ENCODE measurements at regions not wholly inside any gene's neighbourhood (a gene's known extent, or its start where the extent isn't known, plus 50 kb on each side); places are given as distances from the start of the nearest gene placed in this dataset.

GRCh38 chr1:8203551-8203950, 114.4 kb upstream of the SLC45A1 start:
- ChIA-PET POLR2A (interaction anchor here (0.5 to 0.9 kb wide), 3 partner anchors 9 to 240 kb away, joined by 3 to 5 read pairs (median 4); no protein-coding TSS in a partner anchor), CTCF (no interaction called here)
- ATAC-seq (no peak), DNase-seq (ENCODE audit: low read depth, low spot score) (no peak)
- Histone ChIP-seq H3K27ac (ENCODE audit: low read length) (peak overlapping the region; percentile 99), H3K4me3 (ENCODE audit: low read depth in 2 of 2, low read length in 2 of 2) (no peak overlapping the region), H3K36me3 (ENCODE audit: control insufficient read depth, insufficient read depth, low read length) (no peaks in the 10 kb centered on the region), H3K27me3 (ENCODE audit: control insufficient read depth, insufficient read depth, low read length) (no peaks in the 10 kb centered on the region), H3K9me3 (ENCODE audit: control insufficient read depth, insufficient read depth, low read depth, low read length) (no peaks in the 10 kb centered on the region), H3K4me1 (ENCODE audit: control insufficient read depth, insufficient read depth, low read length) (peaks cover 47% of the 10 kb centered on the region)
- no peak for TF ChIP-seq CTCF (IDR thresholded peaks at IDR 0.05)
- no peak for TF ChIP-seq REST (IDR thresholded peaks at IDR 0.05; ENCODE audit: insufficient read depth in 1 of 2, low read depth in 2 of 2, low read length in 1 of 2)
- no peak for TF ChIP-seq SIN3A (IDR thresholded peaks at IDR 0.05; ENCODE audit: borderline replicate concordance, insufficient read depth, low read depth, low read length)
- no peak for TF ChIP-seq TCF7L2 (IDR thresholded peaks at IDR 0.05; ENCODE audit: low read depth, low read length)
- TF ChIP-seq POLR2AphosphoS5 (IDR thresholded peaks at IDR 0.05; ENCODE audit: low read depth, low read length) = no peak
- intact Hi-C loops (cut with micrococcal nuclease; ENCODE audit: unreplicated experiment) (loop anchor here (5.0 kb wide), 1 partner anchor 109 kb away; no protein-coding TSS in a partner anchor), in situ Hi-C loops (cut with HindIII; ENCODE audit: low pct_unique_long_range_greater_than_20kb, low sequenced_read_pairs) (no loop called here)
- BruUV-seq (replicated peaks) = no TSS peak

GRCh38 chr1:8203056-8203455, 114.9 kb upstream of the SLC45A1 start:
- no peak for ATAC-seq
- POLR2A ChIA-PET = interaction anchor here (0.5 kb wide), 1 partner anchor 239 kb away, joined by 3 read pairs; no protein-coding TSS in a partner anchor
- CTCF ChIA-PET = interaction anchor here (1.1 kb wide), 1 partner anchor 227 kb away, joined by 3 read pairs; no protein-coding TSS in a partner anchor
- intact Hi-C loops (cut with micrococcal nuclease; ENCODE audit: unreplicated experiment) (loop anchor here (5.0 kb wide), 1 partner anchor 109 kb away; no protein-coding TSS in a partner anchor), in situ Hi-C loops (cut with HindIII; ENCODE audit: low pct_unique_long_range_greater_than_20kb, low sequenced_read_pairs) (no loop called here)
- no peak for TF ChIP-seq TCF7L2 (IDR thresholded peaks at IDR 0.05; ENCODE audit: low read depth, low read length)
- TF ChIP-seq SIN3A (IDR thresholded peaks at IDR 0.05; ENCODE audit: borderline replicate concordance, insufficient read depth, low read depth, low read length) = no peak
- no peak for TF ChIP-seq POLR2AphosphoS5 (IDR thresholded peaks at IDR 0.05; ENCODE audit: low read depth, low read length)
- TF ChIP-seq CTCF (IDR thresholded peaks at IDR 0.05) = no peak
- TF ChIP-seq REST (IDR thresholded peaks at IDR 0.05; ENCODE audit: insufficient read depth in 1 of 2, low read depth in 2 of 2, low read length in 1 of 2) = no peak
- Histone ChIP-seq H3K27ac (ENCODE audit: low read length) (peak overlapping the region; percentile 99), H3K36me3 (ENCODE audit: control insufficient read depth, insufficient read depth, low read length) (no peaks in the 10 kb centered on the region), H3K9me3 (ENCODE audit: control insufficient read depth, insufficient read depth, low read depth, low read length) (no peaks in the 10 kb centered on the region), H3K4me3 (ENCODE audit: low read depth in 2 of 2, low read length in 2 of 2) (no peak overlapping the region), H3K4me1 (ENCODE audit: control insufficient read depth, insufficient read depth, low read length) (peaks cover 52% of the 10 kb centered on the region), H3K27me3 (ENCODE audit: control insufficient read depth, insufficient read depth, low read length) (no peaks in the 10 kb centered on the region)
- DNase-seq (ENCODE audit: low read depth, low spot score) = no peak
- BruUV-seq (replicated peaks) = no TSS peak
